GM18508 (cell line): ENCODE measurements at regions not wholly inside any gene's neighbourhood (a gene's known extent, or its start where the extent isn't known, plus 50 kb on each side); places are given as distances from the start of the nearest gene placed in this dataset.

ENCODE experiments used
- ATAC-seq: cut with Tn5 transposase; IDR thresholded peaks from one replicate; pipeline ENCODE4 v1.9.1; 2021; ENCODE audit warnings: moderate number of reproducible peaks; ENCODE audit not compliant: insufficient read depth, unreplicated experiment

GRCh38 chr20:11108102-11108810, 434.5 kb upstream of the JAG1 start:
- no peak for ATAC-seq

GRCh38 chr20:11110535-11110934, 436.7 kb upstream of the JAG1 start:
- ATAC-seq, result no peak

- ATAC-seq, result no peak
These were observed 437.4 kb upstream of the JAG1 start for GRCh38 chr20:11111191-11111590.

GRCh38 chr20:11112832-11113231, 439.0 kb upstream of the JAG1 start:
- no peak for ATAC-seq

- ATAC-seq, result no peak
These were observed 440.6 kb upstream of the JAG1 start for GRCh38 chr20:11114382-11114781.

GRCh38 chr20:11117808-11118528, 444.2 kb upstream of the JAG1 start:
- ATAC-seq, result no peak

GRCh38 chr20:11118802-11119380, 445.1 kb upstream of the JAG1 start:
- no peak for ATAC-seq

- ATAC-seq, result no peak
These were observed 445.8 kb upstream of the JAG1 start for GRCh38 chr20:11119573-11119972.

GRCh38 chr20:11120431-11120830, 446.6 kb upstream of the JAG1 start:
- ATAC-seq, result no peak

- ATAC-seq, result no peak
These were observed 451.2 kb upstream of the JAG1 start for GRCh38 chr20:11124849-11125505.

- ATAC-seq, result no peak
These were observed 454.5 kb upstream of the JAG1 start for GRCh38 chr20:11128220-11128718.

GRCh38 chr20:11128721-11129120, 454.9 kb upstream of the JAG1 start:
- ATAC-seq, result no peak

GRCh38 chr20:11130554-11131166, 456.9 kb upstream of the JAG1 start:
- ATAC-seq, result no peak

GRCh38 chr20:11132819-11133415, 459.1 kb upstream of the JAG1 start:
- ATAC-seq, result no peak

GRCh38 chr20:11136691-11137090, 462.9 kb upstream of the JAG1 start:
- ATAC-seq, result no peak

GRCh38 chr20:11137688-11138087, 463.9 kb upstream of the JAG1 start:
- ATAC-seq, result no peak

- no peak for ATAC-seq
These were observed 466.6 kb upstream of the JAG1 start for GRCh38 chr20:11140359-11140758.

- ATAC-seq, result no peak
These were observed 469.7 kb upstream of the JAG1 start for GRCh38 chr20:11143481-11143880.

- ATAC-seq, result no peak
These were observed 470.5 kb upstream of the JAG1 start for GRCh38 chr20:11144114-11144950.
